ENCODE measurements at regions not wholly inside any gene's neighbourhood (a gene's known extent, or its start where the extent isn't known, plus 50 kb on each side); places are given as distances from the start of the nearest gene placed in this dataset.
A peak's percentile ranks its signal among the peaks of the same experiment; 100 is the strongest.

GRCh38 chr11:23079382-23079813 lies 219.1 kb upstream of the CCDC179 start:
- no peaks in the 10 kb centered on the region for H3K9me3 ChIP-seq (ENCODE audit: low read depth)
- no peak for TF ChIP-seq CTCF (IDR thresholded peaks at IDR 0.05; ENCODE audit: low read depth, low read length)
- H3K27me3 ChIP-seq: no peaks in the 10 kb centered on the region
- no peak overlapping the region for H3K4me3 ChIP-seq
- no peak overlapping the region for H3K27ac ChIP-seq
- no peaks in the 10 kb centered on the region for H3K36me3 ChIP-seq
- no peak for DNase-seq (ENCODE audit: low read depth in 1 of 2, low spot score in 1 of 2)
- no peaks in the 10 kb centered on the region for H3K4me1 ChIP-seq (ENCODE audit: low read depth)

GRCh38 chr11:23087407-23087806 lies 227.1 kb upstream of the CCDC179 start:
- TF ChIP-seq CTCF (IDR thresholded peaks at IDR 0.05; ENCODE audit: low read depth, low read length): no peak
- Histone ChIP-seq H3K27me3 (no peaks in the 10 kb centered on the region), H3K9me3 (ENCODE audit: low read depth) (no peaks in the 10 kb centered on the region), H3K4me3 (no peak overlapping the region), H3K27ac (no peak overlapping the region), H3K4me1 (ENCODE audit: low read depth) (peaks cover 15% of the 10 kb centered on the region), H3K36me3 (no peaks in the 10 kb centered on the region)
- no peak for DNase-seq (ENCODE audit: low read depth in 1 of 2, low spot score in 1 of 2)

- no peak for TF ChIP-seq CTCF (IDR thresholded peaks at IDR 0.05; ENCODE audit: low read depth, low read length)
These were observed 230.4 kb upstream of the CCDC179 start for GRCh38 chr11:23090659-23091058.

GRCh38 chr11:23095650-23096189 lies 235.4 kb upstream of the CCDC179 start:
- DNase-seq (ENCODE audit: low read depth in 1 of 2, low spot score in 1 of 2): no peak
- no peak for TF ChIP-seq CTCF (IDR thresholded peaks at IDR 0.05; ENCODE audit: low read depth, low read length)
- no peaks in the 10 kb centered on the region for H3K36me3 ChIP-seq
- H3K27ac ChIP-seq: no peak overlapping the region
- no peak overlapping the region for H3K4me3 ChIP-seq
- no peaks in the 10 kb centered on the region for H3K27me3 ChIP-seq
- H3K9me3 ChIP-seq (ENCODE audit: low read depth): no peaks in the 10 kb centered on the region
- peaks cover 13% of the 10 kb centered on the region for H3K4me1 ChIP-seq (ENCODE audit: low read depth)

More at GRCh38 chr11:23090659-23091058, 230.4 kb upstream of the CCDC179 start:
- Histone ChIP-seq H3K4me1 (ENCODE audit: low read depth) (peaks cover 15% of the 10 kb centered on the region), H3K9me3 (ENCODE audit: low read depth) (no peaks in the 10 kb centered on the region), H3K4me3 (no peak overlapping the region), H3K36me3 (no peaks in the 10 kb centered on the region), H3K27ac (no peak overlapping the region), H3K27me3 (no peaks in the 10 kb centered on the region)
- DNase-seq (ENCODE audit: low read depth in 1 of 2, low spot score in 1 of 2): no peak

GRCh38 chr11:23097891-23098290 lies 237.6 kb upstream of the CCDC179 start:
- H3K36me3 ChIP-seq: no peaks in the 10 kb centered on the region
- peaks cover 7% of the 10 kb centered on the region for H3K4me1 ChIP-seq (ENCODE audit: low read depth)
- peak overlapping the region; percentile 11 for H3K27ac ChIP-seq
- DNase-seq (ENCODE audit: low read depth in 1 of 2, low spot score in 1 of 2): peak in 1 of 2 donors; percentile 16
- H3K9me3 ChIP-seq (ENCODE audit: low read depth): no peaks in the 10 kb centered on the region
- no peak for TF ChIP-seq CTCF (IDR thresholded peaks at IDR 0.05; ENCODE audit: low read depth, low read length)
- H3K27me3 ChIP-seq: no peaks in the 10 kb centered on the region
- no peak overlapping the region for H3K4me3 ChIP-seq

Measured in cardiac muscle cell (in vitro differentiated cells and primary cell).